Mucosa of rectum (tissue), 2 donors: ENCODE measurements at regions not wholly inside any gene's neighbourhood (a gene's known extent, or its start where the extent isn't known, plus 50 kb on each side); places are given as distances from the start of the nearest gene placed in this dataset.

Experiments
- H3K27ac ChIP-seq, 2 donors: one replicate each; pipeline ENCODE4 v1.7.0; 2013; ENCODE audit warnings: inconsistent platforms in 2 of 2, low read depth in 2 of 2, low read length in 2 of 2
- H3K27me3 ChIP-seq, 2 donors: one replicate each; pipeline ENCODE4 v1.7.0; 2013; ENCODE audit warnings: low read length in 2 of 2; ENCODE audit not compliant: control insufficient read depth in 2 of 2, insufficient read depth in 2 of 2
- H3K36me3 ChIP-seq, 2 donors: one replicate each; pipeline ENCODE4 v1.7.0; 2013; ENCODE audit warnings: low read length in 2 of 2; ENCODE audit not compliant: control insufficient read depth in 2 of 2, insufficient read depth in 2 of 2
- H3K4me1 ChIP-seq, 2 donors: one replicate each; pipeline ENCODE4 v1.7.0; 2013; ENCODE audit warnings: low read length in 2 of 2, mild to moderate bottlenecking in 1 of 2; ENCODE audit not compliant: control insufficient read depth in 2 of 2, insufficient read depth in 2 of 2
- H3K4me3 ChIP-seq, 2 donors: one replicate each; pipeline ENCODE4 v1.7.0; 2013; ENCODE audit warnings: low read length in 2 of 2
- H3K9ac ChIP-seq, 2 donors: one replicate each; pipeline ENCODE4 v1.7.0; 2013; ENCODE audit warnings: low read length in 2 of 2, low read depth in 1 of 2, mild to moderate bottlenecking in 1 of 2
- H3K9me3 ChIP-seq, 2 donors: one replicate each; pipeline ENCODE4 v1.7.0; 2013; ENCODE audit warnings: low read length in 2 of 2; ENCODE audit not compliant: control insufficient read depth in 2 of 2
- donor health status: healthy.
- donor health status: Normal muscosa, but diverticular disease.

DNA sequence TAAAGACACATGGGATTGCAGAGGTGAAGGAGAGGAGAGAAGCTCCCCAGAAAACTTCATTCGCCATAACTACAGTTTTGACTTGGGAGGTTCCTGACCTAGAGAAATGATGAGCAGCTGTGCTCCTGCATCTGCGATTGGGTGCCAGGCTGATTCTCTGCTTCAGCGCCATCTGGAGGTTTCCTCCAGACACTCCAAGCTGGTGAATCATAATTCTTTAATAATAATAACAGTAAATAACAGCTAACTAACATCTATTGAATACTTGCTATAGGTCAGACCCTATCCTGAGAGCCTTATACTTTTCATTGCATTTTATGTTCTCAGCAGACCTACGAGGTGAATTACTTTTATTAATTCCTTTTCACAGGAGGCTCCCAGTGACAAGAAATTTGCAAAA lies 575.8 kb downstream of the TOX3 start:
- Histone ChIP-seq H3K4me1 (no peaks in the 10 kb centered on the region), H3K27ac (no peak overlapping the region), H3K9ac (no peak overlapping the region), H3K27me3 (no peaks in the 10 kb centered on the region), H3K9me3 (no peaks in the 10 kb centered on the region), H3K4me3 (no peak overlapping the region), H3K36me3 (no peaks in the 10 kb centered on the region)

DNA sequence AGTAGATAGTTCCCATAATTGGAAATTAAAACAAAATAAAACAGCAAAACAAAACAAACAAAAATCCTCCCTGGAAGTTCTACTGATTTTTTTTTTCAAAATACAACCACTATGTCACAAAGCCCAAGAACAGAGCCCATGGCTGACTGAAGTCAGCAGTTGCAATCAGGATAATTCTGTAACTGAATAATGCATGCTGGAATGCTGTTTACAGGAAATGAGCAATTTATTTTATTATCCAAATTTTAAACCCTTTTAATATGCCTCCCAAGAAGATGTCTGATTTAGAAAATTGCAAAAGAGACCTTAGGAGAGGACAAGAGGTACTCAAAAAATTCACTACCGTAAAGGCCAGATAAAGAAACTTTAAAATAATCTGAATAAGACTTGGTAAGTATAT lies 578.2 kb downstream of the TOX3 start:
- Histone ChIP-seq H3K27ac (peak overlapping the region in 1 of 2 donors; percentile 56), H3K27me3 (no peaks in the 10 kb centered on the region), H3K9me3 (no peaks in the 10 kb centered on the region), H3K4me3 (no peak overlapping the region), H3K36me3 (no peaks in the 10 kb centered on the region), H3K4me1 (no peaks in the 10 kb centered on the region), H3K9ac (no peak overlapping the region)

DNA sequence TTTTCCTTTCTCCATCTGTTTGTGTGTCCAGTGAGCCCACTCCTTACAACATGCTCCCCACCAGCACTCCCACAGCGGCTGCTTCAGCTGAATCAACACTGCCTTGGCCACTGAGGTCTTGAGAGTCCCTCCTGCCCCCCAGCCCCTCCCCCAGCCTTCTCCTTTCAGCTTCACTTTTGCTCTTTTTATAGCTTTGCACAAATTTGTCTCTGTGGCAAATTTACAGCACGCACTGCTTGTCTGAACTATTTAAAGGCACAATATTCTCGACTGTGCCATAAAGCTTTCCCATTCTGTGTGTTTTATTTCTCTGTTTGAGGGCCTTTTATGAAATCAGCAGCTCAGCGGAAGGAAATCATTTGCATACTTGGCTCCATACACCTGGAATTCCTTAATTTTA lies 579.3 kb downstream of the TOX3 start:
- Histone ChIP-seq H3K27me3 (no peaks in the 10 kb centered on the region), H3K9ac (no peak overlapping the region), H3K4me3 (no peak overlapping the region), H3K9me3 (no peaks in the 10 kb centered on the region), H3K27ac (peak overlapping the region in 1 of 2 donors; percentile 56), H3K36me3 (no peaks in the 10 kb centered on the region), H3K4me1 (no peaks in the 10 kb centered on the region)

DNA sequence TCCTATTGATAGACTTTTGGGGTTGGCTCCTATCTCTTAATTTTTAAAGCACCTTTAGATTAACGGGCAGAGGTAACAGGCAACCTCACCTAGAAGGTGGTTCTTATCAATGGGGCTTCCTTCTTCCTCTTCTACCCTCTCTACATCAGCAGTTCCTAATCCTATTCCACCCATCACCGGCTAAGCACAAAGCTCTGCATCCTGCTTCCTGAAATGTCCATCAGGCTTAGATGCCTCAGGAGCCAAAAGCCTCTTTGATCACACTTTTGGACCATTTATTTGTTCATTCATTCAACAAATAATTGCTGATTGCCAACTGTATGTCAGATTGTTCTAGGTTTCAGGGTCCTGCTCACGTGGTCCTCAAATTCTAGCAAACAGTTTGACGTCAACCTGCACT lies 586.0 kb downstream of the TOX3 start:
- H3K27ac ChIP-seq, result no peak overlapping the region
- H3K9ac ChIP-seq, result no peak overlapping the region
- no peaks in the 10 kb centered on the region for H3K36me3 ChIP-seq
- H3K27me3 ChIP-seq, result no peaks in the 10 kb centered on the region
- H3K4me3 ChIP-seq, result no peak overlapping the region
- H3K4me1 ChIP-seq, result no peaks in the 10 kb centered on the region
- no peaks in the 10 kb centered on the region for H3K9me3 ChIP-seq

DNA sequence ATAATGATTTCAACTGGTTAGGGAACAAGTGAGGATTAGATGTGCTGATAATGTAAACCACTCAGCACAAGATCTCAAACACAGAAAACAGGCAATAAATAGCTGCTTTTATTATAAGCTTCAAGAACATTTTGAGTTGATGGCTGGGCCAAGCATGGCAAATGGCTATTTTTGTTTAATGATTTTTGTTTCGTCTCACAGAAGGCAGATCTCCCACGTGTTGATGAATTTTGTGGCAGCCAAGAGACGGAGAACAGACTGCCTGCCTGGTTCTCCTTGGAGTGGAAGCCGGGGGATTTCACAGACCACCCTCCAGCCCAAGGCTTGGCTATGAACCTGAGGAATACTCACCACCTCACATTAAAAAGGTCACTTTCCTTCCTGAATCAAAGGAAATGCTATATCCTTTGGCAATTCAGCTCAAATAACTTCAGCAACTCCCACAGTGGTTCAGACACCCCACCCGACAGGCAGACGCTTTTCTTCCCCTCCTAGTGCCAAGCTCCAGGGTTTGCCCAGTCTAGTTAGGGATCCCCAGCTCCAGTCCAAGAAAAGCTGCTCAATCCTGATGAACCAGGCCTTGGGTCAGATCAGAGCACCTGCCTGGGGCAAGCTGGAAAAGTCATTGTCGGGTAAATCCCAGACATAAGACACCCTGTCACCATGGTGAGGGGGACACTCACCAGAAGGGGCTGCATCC lies 593.5 kb downstream of the TOX3 start:
- H3K4me1 ChIP-seq, result no peaks in the 10 kb centered on the region

DNA sequence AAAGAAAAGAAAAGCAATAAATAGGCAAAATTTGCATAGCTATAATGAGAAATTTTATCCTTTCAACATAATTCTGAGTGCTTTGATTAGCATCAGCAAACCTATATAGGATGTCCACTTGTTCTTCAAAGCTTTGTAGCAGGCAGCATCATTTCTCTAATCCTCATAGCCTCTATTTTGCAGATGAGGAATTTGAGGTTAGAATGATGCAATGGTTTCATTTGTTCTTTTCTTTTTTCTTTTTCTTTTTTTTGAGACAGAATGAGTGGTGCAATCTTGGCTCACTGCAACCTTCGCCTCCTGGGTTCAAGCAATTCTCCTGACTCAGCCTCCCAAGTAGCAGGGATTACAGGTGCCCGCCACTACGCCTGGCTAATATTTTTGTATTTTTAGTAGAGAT lies 594.4 kb downstream of the TOX3 start:
- Histone ChIP-seq H3K9me3 (no peaks in the 10 kb centered on the region), H3K4me3 (no peak overlapping the region), H3K4me1 (no peaks in the 10 kb centered on the region), H3K9ac (no peak overlapping the region), H3K27ac (no peak overlapping the region), H3K36me3 (no peaks in the 10 kb centered on the region), H3K27me3 (no peaks in the 10 kb centered on the region)

More for the DNA sequence above, 593.5 kb downstream of the TOX3 start:
- H3K27me3 ChIP-seq, result no peaks in the 10 kb centered on the region
- H3K27ac ChIP-seq, result peak overlapping the region; percentile 6 to 30
- no peak overlapping the region for H3K9ac ChIP-seq
- no peaks in the 10 kb centered on the region for H3K36me3 ChIP-seq
- no peaks in the 10 kb centered on the region for H3K9me3 ChIP-seq
- no peak overlapping the region for H3K4me3 ChIP-seq

DNA sequence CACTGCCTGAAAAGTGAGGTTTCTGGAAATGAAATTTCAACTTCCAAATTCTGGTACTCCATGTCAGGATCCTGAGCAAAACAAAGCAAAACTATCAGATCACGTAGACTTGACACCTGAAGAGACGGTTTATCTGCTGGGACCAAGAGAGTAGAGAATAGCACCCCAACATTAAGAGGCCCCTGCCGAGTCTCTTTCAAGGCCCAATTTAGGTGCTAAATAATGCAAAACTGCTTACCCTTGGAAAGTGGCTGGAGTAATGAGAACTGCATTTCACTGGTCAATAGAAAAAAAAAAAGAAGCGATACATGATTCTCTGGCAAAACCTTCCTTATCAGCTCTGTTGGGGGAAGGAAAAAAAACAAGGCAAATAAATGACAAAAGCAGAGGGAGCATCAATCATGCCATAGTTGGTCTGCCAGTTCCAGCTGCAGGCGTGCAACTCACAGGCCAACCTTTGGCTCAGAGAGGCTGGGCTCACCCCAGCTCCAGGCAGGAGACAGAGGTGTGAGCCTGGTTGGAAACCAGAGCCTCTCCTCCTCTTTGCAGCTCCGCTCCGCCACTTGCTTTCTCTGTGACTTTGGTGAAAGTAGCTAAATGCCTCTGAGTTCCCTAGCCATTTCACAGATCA lies 595.2 kb downstream of the TOX3 start:
- H3K36me3 ChIP-seq, result no peaks in the 10 kb centered on the region
- no peaks in the 10 kb centered on the region for H3K27me3 ChIP-seq
- H3K9ac ChIP-seq, result no peak overlapping the region
- H3K4me1 ChIP-seq, result no peaks in the 10 kb centered on the region
- H3K9me3 ChIP-seq, result no peaks in the 10 kb centered on the region
- no peak overlapping the region for H3K27ac ChIP-seq
- H3K4me3 ChIP-seq, result no peak overlapping the region

DNA sequence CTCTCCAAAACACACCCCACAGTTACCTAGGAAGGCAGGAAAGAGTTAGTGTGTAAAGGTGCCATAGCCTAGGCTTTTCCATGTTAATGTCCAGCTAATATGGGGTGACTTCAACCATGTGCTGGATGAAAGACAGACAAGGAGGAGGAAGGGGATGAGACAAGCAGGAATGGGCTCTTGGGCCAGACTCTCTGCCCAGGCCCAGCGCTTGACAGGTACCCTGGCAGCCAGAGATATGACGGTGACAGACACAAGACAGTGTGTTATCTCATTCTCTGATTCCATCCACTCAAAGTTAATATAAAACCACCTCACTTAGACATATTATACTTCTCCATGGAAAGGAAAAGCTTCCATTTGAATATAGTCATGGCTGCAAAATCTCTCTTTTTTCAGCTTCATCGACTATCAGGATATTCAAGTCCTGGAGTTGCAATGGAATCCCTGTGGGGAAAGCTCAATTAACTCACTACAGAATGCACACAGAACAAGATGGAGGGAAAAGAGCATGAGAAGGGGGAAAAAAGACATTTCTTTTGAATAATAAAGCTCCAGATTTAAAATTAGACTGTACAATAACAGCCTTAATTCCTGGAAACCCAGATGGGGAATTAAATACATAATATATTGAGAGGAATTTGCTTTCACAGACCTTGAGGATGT lies 596.7 kb downstream of the TOX3 start:
- Histone ChIP-seq H3K4me3 (no peak overlapping the region), H3K4me1 (no peaks in the 10 kb centered on the region), H3K9ac (no peak overlapping the region), H3K9me3 (no peaks in the 10 kb centered on the region), H3K27me3 (no peaks in the 10 kb centered on the region), H3K27ac (no peak overlapping the region), H3K36me3 (no peaks in the 10 kb centered on the region)

DNA sequence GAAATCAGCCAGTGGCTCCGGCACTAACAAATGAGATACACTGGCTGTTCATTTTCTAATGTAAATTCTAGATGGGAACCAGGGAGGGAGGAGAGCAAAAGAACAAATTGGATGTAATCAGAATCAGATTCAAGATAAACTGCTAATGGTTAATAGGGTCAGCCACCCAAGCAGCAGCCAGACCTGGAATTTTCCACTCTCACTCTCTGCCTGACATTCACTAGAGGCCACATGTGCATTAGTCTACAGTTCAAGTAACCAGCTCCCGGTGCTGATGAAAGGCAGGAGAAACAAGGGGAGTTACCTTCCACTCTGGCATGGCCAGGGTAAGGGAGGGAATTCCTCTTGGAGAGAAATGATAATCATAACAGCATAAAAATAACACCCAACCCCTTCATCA lies 597.7 kb downstream of the TOX3 start:
- no peaks in the 10 kb centered on the region for H3K9me3 ChIP-seq
- no peaks in the 10 kb centered on the region for H3K27me3 ChIP-seq
- H3K9ac ChIP-seq, result no peak overlapping the region
- H3K27ac ChIP-seq, result no peak overlapping the region
- H3K4me1 ChIP-seq, result no peaks in the 10 kb centered on the region
- H3K36me3 ChIP-seq, result no peaks in the 10 kb centered on the region
- H3K4me3 ChIP-seq, result no peak overlapping the region

DNA sequence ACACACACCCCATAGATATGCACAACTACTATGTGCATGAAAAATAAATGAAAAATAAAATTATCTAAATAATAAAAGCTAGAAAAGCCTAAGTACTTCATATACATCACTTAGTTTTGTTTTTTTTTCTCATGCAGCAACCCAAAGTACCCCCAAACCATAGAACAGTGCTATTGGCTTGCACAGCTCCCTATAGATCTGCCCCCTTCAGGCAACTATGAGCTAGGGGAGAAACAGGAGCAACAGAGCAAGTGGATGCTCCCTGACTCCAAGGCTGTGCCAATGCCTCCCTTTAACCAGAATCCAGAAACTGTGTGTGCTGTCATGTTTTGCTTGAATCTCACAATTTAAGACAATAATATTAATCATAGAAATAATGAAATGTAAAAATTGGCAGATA lies 605.5 kb downstream of the TOX3 start:
- Histone ChIP-seq H3K9ac (no peak overlapping the region), H3K9me3 (no peaks in the 10 kb centered on the region), H3K27me3 (no peaks in the 10 kb centered on the region), H3K4me1 (no peaks in the 10 kb centered on the region), H3K4me3 (no peak overlapping the region), H3K27ac (no peak overlapping the region), H3K36me3 (no peaks in the 10 kb centered on the region)
